ENCODE measurements at regions not wholly inside any gene's neighbourhood (a gene's known extent, or its start where the extent isn't known, plus 50 kb on each side); places are given as distances from the start of the nearest gene placed in this dataset.

- TF ChIP-seq CTCF (IDR thresholded peaks at IDR 0.05) (no peak), EP300 (IDR thresholded peaks at IDR 0.05) (no peak), POLR2A (IDR thresholded peaks at IDR 0.05) (no peak), POLR2AphosphoS5 (IDR thresholded peaks at IDR 0.05) (no peak)
Measured at GRCh38 chr5:117161718-117162335, 587.2 kb upstream of the SEMA6A start.
